Testis (tissue), 2 donors: ENCODE measurements at regions not wholly inside any gene's neighbourhood (a gene's known extent, or its start where the extent isn't known, plus 50 kb on each side); places are given as distances from the start of the nearest gene placed in this dataset.

Experiments used
- CTCF ChIP-seq, 3 experiments: fragments of 450-650 bp in 2 of 3; fragments of 200-600 bp in 1 of 3; sonication (generic) in 1 of 3; IDR thresholded peaks; one replicate each; pipeline ENCODE4 v1.5.1; 2016 to 2019; ENCODE audit warnings: antibody characterized with exemption in 3 of 3, mild to moderate bottlenecking in 2 of 3, moderate library complexity in 1 of 3
- POLR2A ChIP-seq: fragments of 450-650 bp; IDR thresholded peaks from one replicate; pipeline ENCODE4 v1.6.1; 2017; ENCODE audit warnings: antibody characterized with exemption, mild to moderate bottlenecking, moderate library complexity

GRCh38 chr10:44635176-44635575 lies 250.3 kb upstream of the CXCL12 start:
- no peak for TF ChIP-seq CTCF (IDR thresholded peaks at IDR 0.05)
- TF ChIP-seq POLR2A: no peak
